Psoas muscle (tissue), 7 donors: ENCODE measurements at regions not wholly inside any gene's neighbourhood (a gene's known extent, or its start where the extent isn't known, plus 50 kb on each side); places are given as distances from the start of the nearest gene placed in this dataset.
A peak's percentile ranks its signal among the peaks of the same experiment; 100 is the strongest.

Experiments
- ATAC-seq, 4 donors: fragments of 200-7000 bp; cut with Tn5 transposase; one replicate each; pipeline ENCODE4 v1.9.1; 2020; ENCODE audit warnings: moderate library complexity in 3 of 4, mild to moderate bottlenecking in 2 of 4
- DNase-seq, 2 donors: peaks; one replicate each; pipeline ENCODE4 v3.0.0-alpha.2; 2020
- H3K27ac ChIP-seq: fragments of 200-600 bp; one replicate; pipeline ENCODE4 v1.8.0; 2022
- H3K27me3 ChIP-seq, 3 donors: fragments of 200-600 bp in 1 of 3; one replicate each; pipeline versions ENCODE4 v1.6.1 to v1.8.0; 2013 to 2022; ENCODE audit warnings: low read length in 2 of 3, mild to moderate bottlenecking in 2 of 3, moderate library complexity in 1 of 3; ENCODE audit not compliant: insufficient read depth in 3 of 3
- H3K36me3 ChIP-seq, 2 donors: fragments of 200-600 bp in 1 of 2; one replicate each; pipeline versions ENCODE4 v1.6.1 to v1.8.0; 2013 to 2022; ENCODE audit warnings: low read depth in 1 of 2, mild to moderate bottlenecking in 1 of 2, moderate library complexity in 1 of 2; ENCODE audit not compliant: insufficient read depth in 1 of 2
- H3K4me1 ChIP-seq: fragments of 200-600 bp; one replicate; pipeline ENCODE4 v1.8.0; 2022
- H3K4me3 ChIP-seq: fragments of 200-600 bp; one replicate; pipeline ENCODE4 v1.8.0; 2022; ENCODE audit warnings: mild to moderate bottlenecking
- H3K9me3 ChIP-seq: fragments of 200-600 bp; one replicate; pipeline ENCODE4 v1.8.0; 2022
- WGBS, 3 donors: extraction: QIAGEN DNeasy Blood & Tissue Kit; methylation state at CpG; one replicate each; pipeline versions ENCODE4 v1.1.6 to v1.1.7; 2013; 5-methylcytosine and 5-hydroxymethylcytosine counted together
- intact Hi-C, 2 donors: fragments of 100-400 bp; cut with DNase I; formaldehyde crosslinking; loops; one replicate each; pipeline versions ENCODE4 v1.11.0 to v1.14.2; 2022
- TF ChIP-seq, protein P1 (sequence below): fragments of 200-600 bp; IDR thresholded peaks from one replicate; pipeline ENCODE4 v1.8.0; 2022; ENCODE audit warnings: antibody characterized with exemption
- donor health status: healthy with polysubstance abuse.
- donor health status: DM: no; HTN: no; CAD: no; lungs with moderate emphysema.
- donor health status: Bipolar disorder and iron deficiency.
- donor health status: healthy.
- donor health status: DM: yes; HTN: yes; CAD: no.
- donor health status: DM: no; HTN: no; CAD: no.
- donor health status: DM: yes; HTN: yes; CAD: no.

DNA sequence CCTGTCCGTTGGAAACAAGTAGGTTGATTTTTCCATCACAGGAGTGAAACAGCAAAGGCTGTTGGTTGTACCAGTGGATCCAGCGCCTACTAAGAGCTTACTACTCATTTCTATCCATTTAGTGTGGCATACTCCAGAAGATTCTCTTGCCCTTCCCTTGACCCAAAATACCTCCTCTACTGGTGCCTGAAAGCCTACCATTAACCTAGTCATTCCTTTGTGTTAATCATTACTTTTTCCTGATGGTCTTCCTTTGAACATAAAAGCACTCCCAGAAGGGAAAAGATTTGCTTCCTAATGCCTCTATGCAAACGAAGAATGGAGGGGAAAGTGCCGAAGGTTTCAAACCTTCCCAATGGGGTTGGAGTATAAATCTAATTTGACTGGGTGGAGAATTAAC is 123.3 kb downstream of the QRSL1 start:
- no peaks in the 10 kb centered on the region for H3K9me3 ChIP-seq
- H3K27ac ChIP-seq = no peak overlapping the region
- WGBS, 3 donors = 77 to 82% (median 79%) methylated on average over 4 of the region's 4 CpGs
- TF ChIP-seq, protein P1, sequence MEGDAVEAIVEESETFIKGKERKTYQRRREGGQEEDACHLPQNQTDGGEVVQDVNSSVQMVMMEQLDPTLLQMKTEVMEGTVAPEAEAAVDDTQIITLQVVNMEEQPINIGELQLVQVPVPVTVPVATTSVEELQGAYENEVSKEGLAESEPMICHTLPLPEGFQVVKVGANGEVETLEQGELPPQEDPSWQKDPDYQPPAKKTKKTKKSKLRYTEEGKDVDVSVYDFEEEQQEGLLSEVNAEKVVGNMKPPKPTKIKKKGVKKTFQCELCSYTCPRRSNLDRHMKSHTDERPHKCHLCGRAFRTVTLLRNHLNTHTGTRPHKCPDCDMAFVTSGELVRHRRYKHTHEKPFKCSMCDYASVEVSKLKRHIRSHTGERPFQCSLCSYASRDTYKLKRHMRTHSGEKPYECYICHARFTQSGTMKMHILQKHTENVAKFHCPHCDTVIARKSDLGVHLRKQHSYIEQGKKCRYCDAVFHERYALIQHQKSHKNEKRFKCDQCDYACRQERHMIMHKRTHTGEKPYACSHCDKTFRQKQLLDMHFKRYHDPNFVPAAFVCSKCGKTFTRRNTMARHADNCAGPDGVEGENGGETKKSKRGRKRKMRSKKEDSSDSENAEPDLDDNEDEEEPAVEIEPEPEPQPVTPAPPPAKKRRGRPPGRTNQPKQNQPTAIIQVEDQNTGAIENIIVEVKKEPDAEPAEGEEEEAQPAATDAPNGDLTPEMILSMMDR = no peak
- no peaks in the 10 kb centered on the region for H3K36me3 ChIP-seq
- H3K27me3 ChIP-seq = peaks cover 0 to 3% (median 0%) of the 10 kb centered on the region in 3 donors
- intact Hi-C loops = no loop called here
- no peak overlapping the region for H3K4me3 ChIP-seq
- ATAC-seq (no peak), DNase-seq (no peak)
- no peaks in the 10 kb centered on the region for H3K4me1 ChIP-seq

DNA sequence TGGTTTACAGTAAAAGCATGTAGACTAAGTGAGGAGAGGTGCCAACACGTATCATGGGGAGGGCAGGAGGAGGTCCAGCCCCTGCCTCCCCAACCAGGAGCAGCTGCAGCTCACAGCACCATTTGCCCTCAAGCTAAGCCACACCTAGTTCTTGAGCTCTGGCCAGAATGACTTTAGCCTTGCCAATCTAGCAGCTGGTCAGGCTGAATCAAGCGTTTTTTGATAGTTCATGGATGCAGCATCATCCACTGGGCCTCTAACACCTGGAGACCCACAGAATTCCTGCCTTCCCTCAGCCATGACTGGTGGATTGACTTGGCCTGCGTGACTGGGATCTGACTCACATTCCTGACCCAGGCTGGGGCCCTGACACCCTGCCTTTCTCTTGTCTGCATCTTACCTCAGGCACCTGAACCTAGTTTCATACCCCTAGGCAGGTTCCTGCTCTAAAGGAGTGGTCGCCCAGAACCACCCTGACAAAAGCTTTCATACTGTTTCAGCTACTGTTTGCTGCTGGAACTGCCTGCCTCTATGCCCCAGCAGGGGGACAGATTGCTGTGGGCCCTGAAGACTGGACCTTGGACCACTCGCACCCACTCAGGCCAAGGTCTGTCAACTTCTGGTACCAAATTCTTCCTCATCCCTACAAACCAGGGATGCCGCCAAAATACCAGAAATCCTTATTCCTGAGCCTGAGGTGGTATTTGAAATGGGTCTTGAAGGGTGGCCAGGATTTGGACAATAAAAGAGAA is 122.3 kb downstream of the QRSL1 start:
- 66 to 77% (median 69%) methylated on average over 6 of the region's 6 CpGs for WGBS, 3 donors
- TF ChIP-seq, protein P1 = no peak

GRCh38 chr6:106750946-106751345 is 121.6 kb downstream of the QRSL1 start:
- intact Hi-C loops = no loop called here
- Histone ChIP-seq H3K4me1 (peaks cover 3% of the 10 kb centered on the region), H3K4me3 (no peak overlapping the region), H3K27ac (no peak overlapping the region), H3K36me3 (no peaks in the 10 kb centered on the region), H3K9me3 (no peaks in the 10 kb centered on the region), H3K27me3 (peaks cover 0 to 3% (median 0%) of the 10 kb centered on the region in 3 donors)
- WGBS, 3 donors = 63 to 65% (median 65%) methylated on average over 4 of the region's 4 CpGs
- ATAC-seq (no peak), DNase-seq (no peak)
- TF ChIP-seq, protein P1 = no peak

More for the DNA sequence above, 122.3 kb downstream of the QRSL1 start:
- Histone ChIP-seq H3K36me3 (no peaks in the 10 kb centered on the region), H3K4me3 (no peak overlapping the region), H3K27me3 (peaks cover 0 to 3% (median 0%) of the 10 kb centered on the region in 3 donors), H3K4me1 (no peaks in the 10 kb centered on the region), H3K9me3 (no peaks in the 10 kb centered on the region), H3K27ac (no peak overlapping the region)
- peak in 3 of 4 donors; percentile 51 to 59 (median 56) for ATAC-seq
- intact Hi-C loops = no loop called here
- no peak for DNase-seq

DNA sequence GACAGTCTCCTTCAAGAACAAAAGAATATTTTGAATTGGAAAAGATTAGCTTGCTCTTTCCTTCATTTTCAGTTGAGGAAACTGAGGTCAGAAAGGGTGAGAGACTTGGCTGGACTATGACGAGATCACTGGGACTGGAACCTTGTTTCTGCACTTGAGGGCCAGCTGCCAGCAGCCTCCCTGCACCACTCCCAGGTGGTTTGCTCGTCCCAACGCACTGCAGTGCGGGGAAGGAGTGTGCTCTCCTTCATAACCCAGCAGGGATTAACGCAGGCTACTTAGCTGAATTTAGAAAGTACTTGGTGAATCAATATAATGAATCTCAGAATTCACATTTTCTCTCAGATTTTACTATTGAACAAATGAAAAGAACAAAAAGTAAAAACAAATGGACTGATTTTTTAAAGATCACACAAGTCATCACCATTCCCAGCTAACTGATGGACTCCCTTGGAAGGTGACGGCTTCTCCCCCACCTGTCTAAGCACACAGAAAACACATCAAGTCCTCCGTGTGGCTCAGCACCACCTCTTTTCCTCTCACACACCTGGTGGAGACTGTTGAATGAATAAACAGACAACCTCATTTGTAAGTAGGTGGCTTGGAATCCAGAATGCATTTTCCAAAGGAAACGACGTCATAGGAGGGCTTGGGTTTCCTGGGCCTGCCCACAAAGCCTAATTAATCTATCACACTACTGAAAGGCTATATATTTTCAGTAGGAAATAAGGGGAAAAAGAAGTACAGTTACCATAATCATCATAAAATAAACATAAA is 121.0 kb downstream of the QRSL1 start:
- TF ChIP-seq, protein P1 = no peak
- WGBS, 3 donors = 56 to 60% (median 58%) methylated on average over 9 of the region's 9 CpGs
- Histone ChIP-seq H3K4me1 (peaks cover 6% of the 10 kb centered on the region), H3K36me3 (no peaks in the 10 kb centered on the region), H3K27ac (no peak overlapping the region), H3K27me3 (peaks cover 0 to 3% (median 0%) of the 10 kb centered on the region in 3 donors), H3K9me3 (no peaks in the 10 kb centered on the region), H3K4me3 (no peak overlapping the region)
- intact Hi-C loops = no loop called here
- ATAC-seq = no peak
- DNase-seq = no peak
